H54 (cell line): ENCODE measurements at regions not wholly inside any gene's neighbourhood (a gene's known extent, or its start where the extent isn't known, plus 50 kb on each side); places are given as distances from the start of the nearest gene placed in this dataset.

Source experiments
- DNase-seq: peaks from one replicate; pipeline ENCODE4 v3.0.0; 2011; ENCODE audit warnings: low spot score, mixed read lengths; ENCODE audit not compliant: insufficient read length
- FAIRE-seq: peaks from 3 replicates; lab custom pipeline; 2011; peaks lifted over from hg19 to GRCh38; lab: Jason Lieb, UNC
- POLR2A ChIP-seq: IDR thresholded peaks from 2 replicates; pipeline ENCODE4 v1.6.1; 2011; ENCODE audit warnings: low read depth, mild to moderate bottlenecking, low read length

DNA sequence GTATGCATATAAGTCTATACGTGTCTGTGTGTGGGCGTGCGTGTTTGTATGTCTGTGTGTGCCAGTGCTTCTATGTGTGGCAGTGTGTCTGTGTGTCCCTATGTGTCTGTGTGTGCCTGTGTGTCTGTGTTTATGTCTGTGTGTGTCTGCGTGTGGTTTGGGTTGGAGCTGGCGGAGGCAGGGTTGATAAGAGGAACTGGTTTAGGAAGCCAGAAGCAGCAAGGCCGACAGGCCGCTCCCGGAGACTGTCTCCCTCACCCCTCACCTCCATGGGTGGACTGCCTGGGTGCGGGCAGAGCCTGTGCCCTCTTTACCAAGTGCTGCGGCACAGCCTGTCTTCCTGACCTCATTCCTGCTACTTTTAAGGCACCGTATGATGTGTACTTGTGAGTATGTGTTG lies 327.1 kb upstream of the B3GAT1 start:
- DNase-seq, result no peak
- TF ChIP-seq POLR2A, result no peak
- FAIRE-seq, result no peak

DNA sequence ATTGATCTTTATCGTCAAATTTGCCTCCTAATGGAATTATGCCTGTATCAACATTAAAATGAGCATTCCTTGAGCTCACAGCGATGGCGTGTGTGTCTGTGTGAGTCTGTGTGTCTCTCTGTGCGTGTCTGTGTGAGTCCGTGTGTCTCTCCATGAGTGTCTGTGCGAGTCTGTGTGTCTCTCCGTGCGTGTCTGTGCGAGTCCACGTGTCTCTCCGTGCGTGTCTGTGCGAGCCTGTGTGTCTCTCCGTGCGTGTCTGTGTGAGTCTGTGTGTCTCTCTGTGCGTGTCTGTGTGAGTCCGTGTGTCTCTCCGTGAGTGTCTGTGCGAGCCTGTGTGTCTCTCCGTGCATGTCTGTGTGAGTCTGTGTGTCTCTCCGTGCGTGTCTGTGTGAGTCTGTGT lies 326.5 kb upstream of the B3GAT1 start:
- no peak for FAIRE-seq
- no peak for TF ChIP-seq POLR2A
- no peak for DNase-seq

DNA sequence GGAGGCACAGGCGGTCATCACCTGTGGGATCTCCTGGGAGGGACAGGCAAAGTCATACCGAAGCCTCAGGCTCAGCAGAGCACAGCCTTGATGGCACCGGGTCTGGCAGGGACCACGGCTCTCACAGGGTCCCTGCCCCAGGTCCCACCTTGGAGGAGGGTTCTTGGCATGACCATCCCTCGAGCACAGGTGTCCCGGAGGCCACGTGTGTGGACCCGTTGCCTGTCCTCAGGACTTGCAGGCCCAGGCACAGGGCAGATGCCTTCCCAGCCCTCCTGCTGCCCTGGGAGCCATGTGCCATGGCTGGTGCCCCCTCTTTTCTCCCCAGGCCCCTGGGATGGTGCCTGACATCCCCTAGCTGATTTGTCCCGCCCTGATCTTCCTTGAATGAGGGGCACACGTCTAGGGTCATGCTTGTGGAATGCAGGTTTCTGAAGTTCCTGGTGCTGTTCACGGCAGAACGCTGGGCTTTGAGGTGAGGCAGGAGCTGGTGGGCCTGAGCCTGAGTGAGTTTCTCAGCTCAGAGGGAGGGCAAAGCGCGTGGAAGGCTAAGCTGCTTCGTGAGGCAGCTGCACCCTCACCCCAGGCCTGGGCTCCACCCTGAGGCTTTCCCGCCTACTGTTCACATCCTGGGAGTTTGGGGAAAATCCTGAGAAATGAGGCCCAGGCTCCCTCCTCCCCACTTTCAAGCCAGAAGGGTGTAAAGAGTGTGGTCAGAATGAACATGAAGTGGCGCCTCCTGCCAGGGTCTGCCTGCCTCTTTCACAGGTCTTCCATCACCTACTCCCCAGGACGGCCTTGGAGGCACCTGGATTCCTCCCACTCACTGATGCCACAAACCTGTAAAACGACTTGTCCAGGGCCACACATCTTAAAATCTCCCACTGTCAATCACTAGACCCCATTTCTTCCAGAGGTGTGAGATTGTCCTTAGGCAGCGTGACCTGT lies 325.8 kb upstream of the B3GAT1 start:
- no peak for TF ChIP-seq POLR2A
- DNase-seq (no peak), FAIRE-seq (no peak)

DNA sequence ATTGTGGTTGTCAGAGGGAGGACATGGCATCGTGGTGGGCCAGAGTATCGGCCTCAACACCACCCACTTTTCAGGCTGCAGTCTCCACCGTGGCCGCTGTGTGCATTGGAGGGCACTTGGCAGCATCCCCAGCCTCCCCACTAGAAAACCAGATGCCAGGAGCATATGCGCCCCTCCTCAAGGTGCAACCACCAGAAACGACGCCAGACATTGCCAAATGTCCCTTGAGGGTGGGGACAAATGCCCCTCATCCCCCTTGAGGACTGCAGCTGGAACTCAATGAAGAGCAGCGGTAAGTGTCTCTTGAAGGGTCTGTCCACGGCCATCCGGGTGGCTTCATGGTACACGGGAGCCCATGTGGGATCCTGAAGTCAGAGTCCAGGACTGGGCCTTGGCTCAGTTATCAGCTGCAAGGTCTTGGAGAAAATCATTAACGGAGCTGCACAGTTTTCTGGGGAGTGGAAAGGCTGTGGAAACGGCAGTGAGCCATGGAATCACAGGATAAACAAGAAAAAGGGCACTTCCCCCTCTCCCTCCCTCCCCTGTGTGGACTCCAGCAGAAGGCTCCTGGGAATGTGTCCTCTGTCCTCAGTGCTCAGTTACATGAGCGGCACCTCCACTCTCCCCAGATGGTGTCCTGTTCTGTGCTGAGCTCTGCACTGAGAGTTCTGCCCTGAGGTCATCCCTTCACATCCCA lies 324.4 kb upstream of the B3GAT1 start:
- no peak for TF ChIP-seq POLR2A
- FAIRE-seq, result no peak
- no peak for DNase-seq

GRCh38 chr11:134734894-134735293 lies 322.9 kb upstream of the B3GAT1 start:
- DNase-seq (no peak), FAIRE-seq (no peak)
- TF ChIP-seq POLR2A, result no peak

DNA sequence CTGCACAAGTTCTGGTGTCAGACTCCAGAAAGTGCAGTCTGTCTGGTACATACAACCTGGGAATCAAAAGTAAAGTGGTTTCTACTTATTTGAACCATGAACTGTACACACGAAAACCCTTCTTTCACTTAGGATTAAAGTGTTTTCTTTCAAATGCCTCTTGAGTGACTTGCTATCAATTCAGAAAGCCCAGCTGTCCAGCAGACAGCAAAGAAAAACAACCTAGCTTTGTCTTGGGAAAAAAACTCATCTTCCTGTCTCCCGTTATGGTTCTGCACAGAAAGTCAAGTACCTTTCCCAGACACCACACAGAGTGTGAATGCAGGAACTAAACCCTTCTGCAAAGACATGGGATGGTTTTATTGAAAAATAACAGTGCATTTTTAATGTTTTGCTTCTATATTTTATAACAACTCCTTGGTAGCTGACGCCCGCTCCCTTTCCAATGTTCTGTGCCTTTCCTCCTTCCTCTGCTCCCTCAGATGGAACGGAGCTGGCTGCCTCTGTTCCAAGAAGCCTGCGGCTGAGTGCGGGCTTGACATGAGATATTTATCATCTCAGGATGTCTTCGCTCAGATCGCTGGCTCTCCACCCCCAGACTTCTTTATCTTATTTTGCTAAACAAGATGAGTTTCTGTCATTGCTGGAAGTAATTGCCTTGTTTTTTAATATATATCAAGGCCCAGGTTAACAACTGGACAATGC lies 322.3 kb upstream of the B3GAT1 start:
- no peak for FAIRE-seq
- TF ChIP-seq POLR2A, result no peak
- DNase-seq, result no peak

- no peak for DNase-seq
- no peak for FAIRE-seq
- no peak for TF ChIP-seq POLR2A
Observed at GRCh38 chr11:134733646-134734045, 321.6 kb upstream of the B3GAT1 start.

DNA sequence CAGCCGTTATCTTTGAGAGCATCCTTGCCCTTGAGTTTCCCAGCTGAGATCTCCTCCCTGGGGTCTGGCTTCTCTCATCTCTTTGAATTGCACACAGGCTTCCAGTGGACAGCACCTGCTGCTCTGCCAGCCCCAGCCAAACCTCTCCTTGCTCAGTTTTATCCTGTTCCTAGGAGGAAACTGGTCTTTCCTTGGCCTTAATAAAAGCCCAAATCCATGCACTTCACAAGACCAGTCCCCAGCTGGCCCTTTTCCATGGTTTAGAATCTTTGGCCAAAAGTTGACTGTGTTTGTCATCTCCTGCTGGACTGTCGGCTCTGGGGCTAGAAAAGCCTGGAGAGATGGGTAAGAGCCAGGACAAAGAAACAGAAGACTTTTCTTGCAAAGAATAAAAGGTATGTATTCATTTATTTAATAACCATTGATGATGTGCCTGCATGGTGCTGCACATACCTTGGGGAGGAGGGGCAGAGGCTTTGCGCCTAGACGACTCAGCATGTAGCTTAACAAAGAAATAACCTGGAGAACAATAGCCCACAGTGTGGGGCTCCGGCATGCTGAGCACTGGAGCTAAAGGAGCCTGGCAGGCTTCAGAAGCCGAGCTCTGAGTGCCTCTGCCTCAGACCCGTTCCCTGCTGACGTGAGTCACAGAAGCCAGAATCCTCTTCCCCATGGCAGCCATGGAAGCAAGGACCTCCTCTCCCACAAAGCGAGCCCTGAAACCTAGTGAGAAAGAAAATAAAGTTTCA lies 319.3 kb upstream of the B3GAT1 start:
- TF ChIP-seq POLR2A, result no peak
- no peak for DNase-seq
- FAIRE-seq, result no peak

DNA sequence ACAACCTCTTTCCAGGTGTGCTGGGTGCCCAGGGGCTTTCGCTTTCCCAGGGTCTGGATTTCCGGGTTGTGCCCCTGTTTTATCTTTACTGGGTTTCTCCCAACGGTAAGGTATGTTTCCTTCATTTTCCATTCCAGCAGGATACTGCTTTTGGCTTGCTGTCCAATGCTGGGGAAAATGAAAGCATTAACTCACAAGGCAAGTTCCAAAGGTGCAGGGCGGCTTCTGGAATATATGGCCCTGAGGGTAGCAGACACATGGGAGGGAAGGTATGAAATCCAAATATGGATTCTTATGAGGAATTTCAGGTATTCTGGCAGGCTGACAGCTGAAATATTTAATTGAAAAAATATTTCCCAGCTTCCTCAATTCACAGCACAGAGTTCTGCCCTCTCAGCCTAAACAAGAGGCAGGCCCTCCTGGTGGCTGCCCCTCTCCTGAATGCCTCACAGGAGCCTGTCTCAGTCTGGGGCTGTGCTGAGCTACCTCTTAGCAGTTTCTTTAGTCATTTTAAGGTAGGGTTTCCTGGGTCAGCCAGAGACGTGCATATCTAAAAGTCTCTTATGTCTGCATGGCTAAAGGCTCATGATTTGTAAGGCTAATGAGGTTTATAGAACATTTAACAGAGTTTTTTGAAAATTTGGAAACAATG lies 318.6 kb upstream of the B3GAT1 start:
- no peak for FAIRE-seq
- no peak for TF ChIP-seq POLR2A
- DNase-seq, result no peak

DNA sequence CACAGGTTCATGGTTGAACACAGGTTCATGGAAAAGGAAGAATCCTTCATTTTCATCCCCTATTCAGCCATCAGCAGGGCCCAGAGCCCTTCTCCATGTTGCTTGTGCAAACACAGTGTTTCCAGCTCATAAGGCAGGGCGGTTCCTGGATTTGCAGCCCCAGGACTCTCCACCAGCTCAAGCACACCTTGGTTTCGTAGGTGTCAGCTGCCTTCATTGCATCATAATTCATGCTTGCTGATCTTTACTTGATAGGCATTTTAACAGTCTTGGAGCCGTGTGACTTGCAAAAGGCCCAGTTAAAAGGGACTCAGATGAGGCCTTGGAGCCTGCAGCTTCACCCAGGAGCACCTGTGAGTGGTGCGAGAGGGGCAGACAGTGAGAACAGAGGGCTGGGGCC lies 318.1 kb upstream of the B3GAT1 start:
- no peak for FAIRE-seq
- TF ChIP-seq POLR2A, result no peak
- DNase-seq, result no peak

DNA sequence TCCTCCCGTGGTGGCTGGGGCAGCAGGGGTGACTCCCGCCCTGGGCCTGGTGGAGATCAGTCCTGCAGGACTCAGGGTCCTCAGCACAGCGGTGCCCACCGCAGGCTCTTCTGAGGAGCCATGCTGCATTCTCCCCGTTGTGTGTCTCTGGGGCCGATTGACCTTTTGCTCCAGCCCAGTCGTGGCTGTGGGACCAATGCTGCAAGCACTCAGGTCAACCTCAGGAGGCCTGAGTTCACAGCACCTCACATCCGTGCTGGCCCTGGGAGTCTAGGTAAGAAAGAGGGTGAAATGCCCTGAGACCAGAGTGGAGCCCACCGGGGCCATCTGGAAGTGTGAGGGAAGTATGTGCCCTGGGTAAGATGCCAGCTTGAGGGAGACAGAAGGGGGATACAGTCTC lies 316.1 kb upstream of the B3GAT1 start:
- no peak for FAIRE-seq
- no peak for TF ChIP-seq POLR2A

GRCh38 chr11:134727636-134728035 lies 315.6 kb upstream of the B3GAT1 start:
- FAIRE-seq, result no peak
- TF ChIP-seq POLR2A, result no peak
- DNase-seq, result no peak

More for the DNA sequence above, 316.1 kb upstream of the B3GAT1 start:
- DNase-seq, result no peak

GRCh38 chr11:134727204-134727603 lies 315.2 kb upstream of the B3GAT1 start:
- no peak for DNase-seq
- no peak for FAIRE-seq
- TF ChIP-seq POLR2A, result no peak
